GM21529 (cell line): ENCODE measurements at regions not wholly inside any gene's neighbourhood (a gene's known extent, or its start where the extent isn't known, plus 50 kb on each side); places are given as distances from the start of the nearest gene placed in this dataset.

ENCODE experiments used
- ATAC-seq: cut with Tn5 transposase; IDR thresholded peaks from one replicate; pipeline ENCODE4 v1.9.1; 2021; ENCODE audit not compliant: unreplicated experiment

DNA sequence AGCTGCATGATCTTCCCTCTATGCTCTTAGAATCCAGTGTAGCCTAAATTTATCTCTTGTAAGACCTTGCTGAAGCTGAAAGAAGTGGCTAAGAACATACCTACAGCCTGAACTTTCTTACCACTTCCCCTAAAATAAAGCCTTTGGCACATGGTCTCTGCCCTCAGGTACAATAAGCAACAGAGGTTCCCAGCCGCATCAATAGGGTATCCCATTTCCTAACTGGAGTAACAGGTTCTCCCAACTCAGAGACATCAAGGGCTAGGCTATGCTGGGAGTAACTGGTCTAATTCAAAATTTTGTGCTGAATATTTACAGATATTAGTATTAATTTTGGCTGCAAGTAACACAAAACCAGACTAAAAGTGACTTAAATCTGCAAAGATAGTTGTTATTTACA, 335.8 kb upstream of the TRPC7 start:
- ATAC-seq, result no peak

DNA sequence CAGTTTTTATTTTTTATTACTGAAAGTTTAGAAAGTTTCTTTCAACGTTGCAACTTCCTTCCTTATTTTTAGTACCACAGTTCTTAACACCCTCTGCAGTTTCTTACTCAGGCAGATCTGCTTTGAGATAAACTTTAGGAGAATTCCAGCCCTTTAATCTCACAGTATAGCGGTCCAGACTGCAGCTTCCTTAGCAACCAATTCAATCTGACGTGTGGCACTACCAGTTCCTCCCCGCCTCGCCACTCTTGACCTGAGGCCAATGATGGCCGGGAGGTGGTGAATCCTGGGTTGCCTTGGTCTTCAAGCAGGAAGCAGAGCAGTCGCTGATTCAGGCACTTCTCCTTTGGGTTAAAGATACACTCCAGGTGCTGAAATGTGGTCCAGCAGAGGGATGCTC, 334.3 kb upstream of the TRPC7 start:
- no peak for ATAC-seq

DNA sequence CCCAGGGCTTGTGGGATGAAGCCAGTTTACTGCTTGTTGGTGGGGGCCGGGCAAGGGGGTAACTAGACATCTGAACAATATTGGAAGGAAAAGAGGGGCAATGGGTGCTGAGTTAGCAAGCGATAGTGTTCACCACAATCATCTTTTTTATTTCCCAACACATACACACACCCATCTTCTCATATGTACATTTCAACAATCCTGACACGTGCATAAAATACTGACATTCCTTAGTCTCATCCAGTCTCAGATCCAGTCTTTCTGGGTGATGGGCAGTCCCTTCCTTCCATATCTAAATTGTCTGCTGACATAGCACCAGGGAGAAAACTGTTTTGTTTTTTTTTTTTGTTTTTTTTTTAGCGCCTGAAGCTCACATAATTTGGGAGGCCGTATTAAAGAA, 333.6 kb upstream of the TRPC7 start:
- ATAC-seq, result no peak

DNA sequence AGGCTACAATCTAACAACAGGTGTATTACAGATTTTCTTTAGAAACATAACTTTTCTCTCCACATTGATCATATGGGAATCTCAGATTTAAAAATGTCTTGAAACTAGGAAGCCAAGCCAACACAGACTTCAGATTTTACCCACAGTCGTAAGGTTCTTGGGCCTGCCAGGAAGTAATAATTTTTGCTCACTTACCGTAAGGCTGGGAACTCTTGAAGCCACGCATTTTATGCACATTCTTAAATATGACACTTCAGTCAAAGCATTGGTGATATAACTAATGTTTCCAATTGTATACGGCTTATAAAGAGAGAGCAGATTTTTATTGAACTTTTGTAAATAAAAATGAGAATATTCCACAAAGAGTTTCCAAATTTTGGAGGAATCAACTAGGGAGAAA, 328.9 kb upstream of the TRPC7 start:
- no peak for ATAC-seq

DNA sequence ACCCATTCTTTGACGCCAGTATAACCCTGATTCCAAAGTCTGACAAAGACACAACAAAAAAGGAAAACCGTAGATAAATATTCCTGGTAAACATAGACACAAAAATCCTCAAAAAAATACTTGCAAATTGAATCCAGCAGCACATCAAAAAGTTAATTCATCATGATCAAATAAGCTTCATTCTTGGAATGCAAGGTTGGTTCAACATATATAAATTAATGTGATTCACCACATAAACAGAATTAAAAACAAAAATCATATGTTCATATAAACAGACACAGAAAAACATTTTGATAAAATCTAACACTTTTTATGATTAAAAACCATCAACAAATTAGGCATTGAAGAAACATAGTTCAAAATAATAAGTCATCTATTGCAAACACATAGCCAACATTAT, 324.2 kb upstream of the TRPC7 start:
- no peak for ATAC-seq

DNA sequence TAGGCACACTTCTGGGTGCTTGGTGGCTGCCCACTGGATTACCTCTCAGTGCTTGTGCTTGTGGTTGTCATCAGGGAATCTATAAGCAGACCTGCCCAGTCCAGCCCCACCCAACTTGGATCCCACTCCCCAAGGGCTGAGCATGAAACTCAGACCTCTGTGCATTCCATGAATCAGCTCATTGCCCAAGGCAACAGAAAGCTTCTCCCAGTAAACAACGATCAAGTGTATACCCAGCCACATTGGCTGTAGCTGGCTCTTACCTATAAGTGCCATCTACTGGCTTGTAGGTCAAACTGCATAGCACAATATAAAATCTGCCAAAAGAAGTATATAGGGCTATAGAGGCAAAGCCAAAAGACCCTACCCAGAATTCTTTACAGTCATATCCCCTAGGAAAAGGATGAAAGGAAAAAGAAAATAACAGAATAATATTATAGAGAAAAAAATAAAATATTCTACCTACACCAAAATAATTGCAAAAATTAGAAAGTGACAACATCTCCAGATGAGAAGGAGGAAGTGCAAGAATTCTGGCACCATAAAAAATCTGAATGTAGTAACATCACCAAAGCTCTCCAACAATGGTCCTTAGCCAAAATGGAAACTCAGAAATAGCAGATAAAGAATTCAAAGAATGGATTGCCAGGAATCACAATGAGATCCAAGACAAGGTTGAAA, 321.0 kb upstream of the TRPC7 start:
- no peak for ATAC-seq

DNA sequence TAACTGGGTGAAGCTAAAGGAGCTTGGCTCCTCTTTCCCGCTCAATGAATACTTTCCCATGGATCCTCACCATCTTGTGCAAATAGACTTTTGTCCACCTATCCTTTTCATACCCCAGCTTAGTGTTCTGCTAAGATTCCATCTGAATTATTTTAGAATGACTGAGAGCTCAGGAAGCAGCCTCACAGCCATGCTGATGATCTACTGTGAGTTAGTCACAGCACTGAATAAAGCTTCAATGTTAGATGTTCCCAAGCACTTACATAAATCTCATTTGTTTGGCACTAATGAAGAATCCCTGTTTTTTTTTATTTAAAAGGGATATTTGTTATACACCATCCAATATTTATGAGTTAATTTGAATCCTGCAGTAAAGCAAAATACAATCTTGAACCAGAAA, 317.6 kb upstream of the TRPC7 start:
- no peak for ATAC-seq

DNA sequence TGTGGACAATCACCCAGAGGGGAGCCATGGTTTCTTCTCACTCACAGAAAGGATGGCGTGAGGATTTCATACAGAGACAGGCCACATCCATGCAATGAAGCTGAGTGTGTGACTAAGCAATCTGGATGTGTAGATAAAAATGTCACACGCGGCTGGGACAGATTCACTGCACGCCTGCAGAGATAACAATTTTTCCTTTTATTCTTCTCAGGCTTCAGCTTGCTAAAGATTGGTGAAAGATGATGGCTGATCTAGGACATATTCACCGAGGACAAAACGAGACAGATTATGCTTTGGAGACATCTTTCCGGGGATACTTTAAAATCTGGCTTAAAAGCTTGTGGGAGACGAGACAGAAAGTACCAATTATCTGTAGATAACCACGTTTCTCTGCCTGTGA, 313.9 kb upstream of the TRPC7 start:
- no peak for ATAC-seq

DNA sequence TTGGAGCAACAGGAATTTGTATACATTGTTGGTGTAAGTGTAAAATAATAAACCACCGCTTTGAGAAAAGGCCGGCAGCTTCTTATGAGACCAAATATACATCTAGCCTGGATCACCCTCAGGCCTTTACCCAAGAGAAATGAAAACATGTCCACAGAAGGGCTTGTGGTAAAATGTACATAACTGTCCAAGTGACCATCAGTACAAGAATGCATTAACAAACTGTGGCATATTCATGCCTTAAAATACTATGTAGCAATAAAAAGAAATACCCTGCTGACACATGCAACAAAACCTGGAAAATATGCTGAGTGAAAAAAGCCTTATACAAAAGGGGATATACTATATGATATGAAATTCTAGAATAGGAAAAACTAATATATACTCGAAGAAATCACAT, 311.9 kb upstream of the TRPC7 start:
- ATAC-seq, result no peak

DNA sequence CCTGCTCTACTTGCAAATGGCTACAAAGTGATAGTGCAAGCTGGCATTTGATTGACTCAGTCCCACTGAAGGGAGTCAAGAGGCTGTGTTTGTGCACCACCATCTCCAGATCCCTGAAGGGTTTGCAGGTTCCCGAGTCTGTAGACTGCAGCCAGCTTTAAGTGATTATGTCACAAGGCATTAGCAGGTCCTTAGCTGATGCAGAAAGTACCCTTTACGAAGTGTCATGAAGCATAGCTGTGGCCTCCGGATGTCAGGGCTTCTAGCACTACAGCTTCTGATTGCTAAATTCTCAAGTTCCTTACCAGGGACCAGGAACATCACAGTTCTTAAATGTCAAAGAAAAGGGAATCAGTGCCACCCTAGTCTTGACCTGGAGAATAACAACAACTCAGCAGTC, 311.3 kb upstream of the TRPC7 start:
- no peak for ATAC-seq

DNA sequence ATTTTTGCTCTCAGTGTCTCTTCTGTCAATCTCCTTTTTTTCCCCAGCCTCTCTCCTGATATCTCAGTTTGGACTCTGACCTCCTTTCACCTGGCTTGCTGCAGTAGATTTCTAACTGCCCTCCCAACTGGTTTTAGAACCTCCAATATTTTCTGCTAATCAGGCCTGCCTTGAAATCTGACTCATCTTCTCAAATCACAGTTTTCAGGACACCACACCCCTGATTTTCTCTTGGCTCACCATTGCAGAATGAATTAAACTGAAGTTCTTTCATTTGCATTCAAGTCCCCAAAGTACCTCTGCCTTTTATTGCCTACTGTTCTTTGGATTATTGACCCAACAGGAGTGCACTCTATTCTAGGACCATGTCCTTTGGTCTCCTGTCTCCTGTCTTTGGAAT, 310.4 kb upstream of the TRPC7 start:
- no peak for ATAC-seq

DNA sequence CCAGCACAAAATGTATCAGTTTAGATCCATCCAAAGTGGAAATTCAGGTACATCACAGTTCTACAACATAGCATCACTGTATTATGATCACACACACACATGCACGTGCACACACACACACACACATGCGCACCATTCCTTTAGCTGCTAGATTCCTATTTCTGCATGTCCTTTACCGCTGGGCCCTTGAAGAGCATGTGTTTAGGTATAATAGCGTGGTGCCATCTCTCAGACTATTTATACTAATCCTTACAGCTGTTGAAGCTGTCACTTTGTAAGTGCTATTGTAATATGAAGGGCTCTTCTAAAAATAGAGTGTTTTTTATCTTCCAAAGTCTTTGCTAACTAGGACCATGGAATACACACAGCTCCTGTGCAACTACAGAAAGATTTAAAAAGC, 308.8 kb upstream of the TRPC7 start:
- ATAC-seq, result no peak

DNA sequence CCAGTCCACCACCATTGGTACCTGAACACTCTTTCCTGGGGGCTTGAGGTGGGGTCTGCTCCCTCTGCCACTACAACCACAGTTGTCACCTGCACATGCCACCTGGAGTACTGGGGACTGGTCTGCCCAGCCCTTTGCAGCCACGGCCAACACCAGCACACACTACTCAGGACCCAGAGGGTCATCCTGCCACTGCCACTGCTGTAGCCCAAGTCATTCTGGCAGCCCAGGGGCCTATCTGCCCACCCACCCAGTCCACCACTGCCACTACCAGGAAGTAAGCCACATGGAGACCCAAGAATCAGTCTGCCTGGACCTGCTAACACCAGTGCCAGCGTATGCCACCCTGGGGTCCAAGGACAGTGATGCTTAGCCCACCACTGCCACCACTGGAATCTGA, 302.4 kb upstream of the TRPC7 start:
- ATAC-seq, result no peak

DNA sequence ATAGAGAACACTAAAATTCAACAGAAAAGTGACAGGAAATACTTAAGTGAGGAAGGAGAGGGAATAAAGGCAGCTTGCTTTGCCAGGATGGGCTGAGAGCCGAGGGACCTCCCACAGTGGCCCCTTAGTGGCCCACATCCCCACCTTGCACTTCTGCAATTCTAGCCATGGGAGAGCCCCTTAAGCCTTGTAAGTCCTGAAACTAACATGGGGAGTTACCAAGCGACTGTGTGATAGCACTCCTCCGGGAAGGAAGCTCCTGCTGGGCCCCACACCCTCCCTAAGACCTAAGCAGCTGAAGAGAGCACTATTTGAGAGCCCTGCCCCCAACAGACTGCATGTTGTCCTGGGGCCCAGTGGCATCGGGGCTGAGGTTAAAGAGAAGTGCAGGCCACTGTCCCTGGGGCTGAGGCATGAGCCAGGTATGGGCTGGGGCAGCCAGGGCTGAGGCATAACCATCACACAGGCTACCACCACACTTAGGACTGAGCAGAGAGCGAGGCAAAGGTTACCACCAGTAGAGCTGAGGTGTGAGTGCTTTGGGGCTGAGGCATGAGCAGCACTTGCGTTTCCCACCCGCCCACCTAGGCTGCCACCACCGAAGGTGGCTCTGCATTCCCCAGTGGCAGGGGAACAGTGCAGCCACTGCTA, 301.8 kb upstream of the TRPC7 start:
- ATAC-seq, result peak; percentile 86

DNA sequence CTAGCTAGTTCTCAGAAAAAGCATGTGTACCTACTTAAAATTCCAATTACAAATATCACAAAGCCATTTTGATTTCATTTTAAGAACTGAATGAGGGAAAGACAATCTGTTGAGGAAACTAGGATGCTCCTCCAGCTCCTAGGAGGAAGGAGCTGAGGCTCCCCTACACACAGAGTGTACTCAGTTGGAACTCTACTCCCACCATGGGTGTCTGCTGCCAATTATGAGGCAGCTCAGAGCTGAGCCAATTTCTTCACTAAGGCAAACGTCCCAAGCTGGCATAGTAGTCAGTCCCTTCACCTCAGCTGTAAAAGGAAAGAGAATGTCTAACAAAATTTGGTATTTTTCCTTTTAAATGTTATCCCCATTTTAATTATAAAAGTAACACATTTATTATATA, 300.0 kb upstream of the TRPC7 start:
- no peak for ATAC-seq

DNA sequence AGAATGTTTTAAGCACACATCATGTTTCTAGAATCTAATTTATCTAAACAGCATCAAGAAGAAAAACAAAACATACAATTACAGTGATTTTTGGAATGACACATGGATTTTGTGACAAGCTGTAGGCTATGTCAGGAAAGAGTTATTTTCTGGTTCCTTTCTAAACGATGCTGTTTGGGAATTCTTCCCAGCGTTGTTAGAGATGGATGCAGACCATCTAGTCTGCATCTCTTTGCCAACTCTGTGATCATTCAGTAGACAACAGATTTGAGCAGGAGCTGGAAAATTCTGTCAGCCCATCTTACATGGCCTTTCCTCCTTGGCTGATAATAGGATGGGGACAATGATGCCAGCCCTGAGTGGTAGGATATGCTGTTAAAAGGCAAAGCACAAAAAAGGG, 295.7 kb upstream of the TRPC7 start:
- no peak for ATAC-seq

DNA sequence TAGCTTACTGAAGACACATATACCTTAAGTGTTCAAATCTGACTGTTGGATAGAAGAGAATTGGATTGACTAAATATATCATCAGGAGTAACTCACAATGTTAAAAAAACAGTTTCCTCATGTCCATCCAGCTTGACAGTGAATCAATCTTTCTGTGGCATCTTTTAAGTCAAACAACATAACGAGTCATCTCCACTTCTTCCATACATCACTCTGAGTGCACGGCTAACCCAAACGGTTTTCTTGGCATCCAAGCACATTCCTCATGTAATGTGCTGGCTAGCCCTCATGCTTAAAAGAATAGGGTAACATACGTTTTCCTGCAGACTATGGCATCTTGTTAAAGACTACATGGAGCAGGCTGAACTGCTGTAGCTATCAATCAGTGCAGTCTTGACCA, 291.5 kb upstream of the TRPC7 start:
- no peak for ATAC-seq

DNA sequence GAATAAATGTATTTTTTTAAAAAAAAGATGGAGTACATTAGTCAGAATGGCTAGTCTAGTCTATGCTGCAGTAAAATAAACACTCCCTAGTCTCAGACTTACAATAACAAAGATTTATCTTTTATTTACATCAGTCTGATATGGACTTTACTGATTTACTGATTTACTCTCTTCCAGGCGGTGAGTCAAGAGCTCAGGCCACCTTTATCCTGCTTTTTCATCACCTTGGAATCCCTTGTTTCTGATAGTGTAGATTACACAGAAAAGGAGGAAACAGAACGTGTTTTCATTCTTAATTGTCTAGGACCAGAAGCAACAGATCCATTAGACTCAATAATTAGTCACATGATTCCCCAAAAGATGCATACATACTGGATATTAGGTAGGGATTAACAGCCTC, 290.1 kb upstream of the TRPC7 start:
- ATAC-seq, result no peak

DNA sequence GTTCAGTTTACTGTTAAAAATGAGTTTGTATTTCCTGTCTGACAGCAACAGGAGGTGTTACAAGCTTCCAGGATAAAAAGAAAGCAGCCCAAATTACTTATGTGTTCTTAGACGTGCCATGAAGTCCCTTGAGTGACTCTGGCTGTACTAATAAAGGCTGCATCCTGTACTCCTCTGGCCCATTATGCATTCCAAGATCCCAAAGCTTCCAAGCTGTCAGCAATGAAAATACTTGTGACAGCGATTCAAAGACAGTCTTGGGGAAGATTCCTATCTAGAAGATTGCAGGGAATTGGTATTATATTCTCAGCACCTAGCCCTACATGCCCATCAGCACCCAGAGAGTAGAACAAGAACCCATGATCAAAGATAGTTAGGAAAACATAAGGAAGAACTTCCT, 281.6 kb upstream of the TRPC7 start:
- no peak for ATAC-seq

DNA sequence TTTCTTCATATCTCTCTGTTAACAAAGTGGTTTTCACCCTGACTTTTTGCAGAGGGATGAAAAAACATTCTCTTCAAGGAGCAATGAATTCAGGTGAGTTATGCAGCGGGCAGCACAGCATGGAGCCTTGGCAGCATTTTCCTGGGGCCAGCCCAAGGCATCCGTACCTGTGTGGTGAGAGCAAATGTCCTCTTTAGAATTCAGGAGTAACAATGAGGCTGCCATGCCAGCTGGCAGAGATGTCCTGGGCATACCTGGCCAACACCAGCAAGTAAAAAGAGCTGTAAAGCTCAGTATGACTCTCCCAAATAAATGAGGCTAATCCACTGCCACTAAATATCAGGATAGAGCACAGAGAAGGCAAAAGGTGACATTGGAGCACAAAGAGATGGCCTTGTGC, 277.6 kb upstream of the TRPC7 start:
- no peak for ATAC-seq

DNA sequence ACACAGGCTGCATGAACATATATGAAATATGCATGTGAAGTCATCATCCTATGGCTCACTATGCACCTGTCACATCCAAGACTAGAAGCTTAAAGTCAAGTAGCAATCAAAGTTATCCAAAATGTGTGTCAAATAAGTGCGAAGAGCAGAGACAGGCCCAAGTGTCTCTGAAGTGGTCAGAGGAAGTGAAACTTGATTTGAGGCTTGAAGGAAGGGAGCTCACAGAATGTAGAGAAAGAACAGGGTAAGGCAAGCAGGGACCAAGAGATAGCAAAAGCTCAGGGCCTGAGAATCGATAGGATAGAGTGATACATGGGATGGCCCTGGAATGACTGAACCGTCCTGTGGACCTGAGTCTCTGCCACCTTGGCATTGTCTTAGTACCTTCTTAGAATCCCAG, 274.3 kb upstream of the TRPC7 start:
- no peak for ATAC-seq

DNA sequence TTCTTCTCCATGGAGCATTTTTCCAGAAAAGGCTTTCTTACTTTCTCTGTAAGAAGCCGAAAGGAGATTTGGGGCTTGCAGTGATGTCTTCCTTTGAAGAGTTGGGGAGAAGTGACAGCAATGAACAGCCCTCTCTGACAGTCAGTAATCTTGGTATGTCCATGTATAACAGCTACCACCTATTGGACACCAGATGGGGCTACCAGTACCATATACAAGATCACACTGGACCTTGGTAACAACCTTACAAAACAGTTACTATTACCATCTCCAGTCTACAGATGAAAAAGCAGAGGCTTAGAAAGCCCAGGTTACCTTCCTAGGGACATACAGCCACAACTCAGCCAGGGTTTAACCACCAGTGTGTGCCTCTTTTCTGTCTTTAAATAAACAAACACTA, 272.7 kb upstream of the TRPC7 start:
- ATAC-seq, result no peak

DNA sequence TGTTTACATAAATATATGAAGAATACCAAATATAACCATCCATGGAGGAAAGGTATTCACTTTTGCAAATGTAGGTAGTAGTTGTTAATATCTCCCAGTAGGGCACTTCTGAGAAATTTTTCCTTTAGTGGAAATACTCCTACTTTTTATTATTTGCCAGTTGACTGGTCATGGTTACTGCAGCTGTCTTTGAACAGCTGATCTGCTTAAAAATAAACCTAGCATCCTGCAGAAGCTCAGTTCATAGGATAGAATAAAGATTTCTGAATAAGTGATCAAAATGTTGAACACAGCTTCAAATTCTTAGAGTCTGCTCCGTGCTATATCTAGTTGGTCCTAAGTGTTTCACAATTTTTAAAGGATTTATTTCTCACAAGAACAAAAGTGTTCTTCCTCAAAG, 270.7 kb upstream of the TRPC7 start:
- ATAC-seq, result no peak
